NCI-H526 treated with DMSO at 0.1 percent for 48 hours (cell line): ENCODE measurements at regions not wholly inside any gene's neighbourhood (a gene's known extent, or its start where the extent isn't known, plus 50 kb on each side); places are given as distances from the start of the nearest gene placed in this dataset.
"Not testable (repeated sequence)": the region's sequence is repeated elsewhere in the genome, so short reads cannot be mapped to it uniquely, and the experiment has no call there.

Experiments used
- DNase-seq: peaks from one replicate; lab custom pipeline; 2025; lab: John Stamatoyannopoulos, UW

GRCh38 chr2:53366543-53366942 is 401.1 kb upstream of the CHAC2 start:
- DNase-seq, result no peak

- DNase-seq, result no peak
Measured at GRCh38 chr2:53362934-53363333, 404.7 kb upstream of the CHAC2 start.

- no peak for DNase-seq
Measured at GRCh38 chr2:53356291-53356905, 411.2 kb upstream of the CHAC2 start.

GRCh38 chr2:53353135-53354114 is 414.2 kb upstream of the CHAC2 start:
- DNase-seq, result no peak

GRCh38 chr2:53347269-53347668 is 420.3 kb upstream of the CHAC2 start:
- no peak for DNase-seq

- DNase-seq, result no peak
Measured at GRCh38 chr2:53342248-53342647, 425.4 kb upstream of the CHAC2 start.

- DNase-seq, result no peak
Measured at GRCh38 chr2:53334610-53335009, 433.0 kb upstream of the CHAC2 start.

GRCh38 chr2:53331667-53332066 is 435.9 kb upstream of the CHAC2 start:
- DNase-seq, result no peak

GRCh38 chr2:53317861-53318260 is 449.7 kb upstream of the CHAC2 start:
- no peak for DNase-seq

GRCh38 chr2:53315149-53315548 is 452.5 kb upstream of the CHAC2 start:
- DNase-seq, result no peak

GRCh38 chr2:53314718-53315117 is 452.9 kb upstream of the CHAC2 start:
- no peak for DNase-seq

- not testable (repeated sequence) for DNase-seq
Measured at GRCh38 chr2:53313644-53314043, 454.0 kb upstream of the CHAC2 start.

- DNase-seq, result no peak
Measured at GRCh38 chr2:53312721-53313120, 454.9 kb upstream of the CHAC2 start.

- no peak for DNase-seq
Measured at GRCh38 chr2:53312181-53312580, 455.4 kb upstream of the CHAC2 start.

GRCh38 chr2:53303012-53303578 is 464.5 kb upstream of the CHAC2 start:
- DNase-seq, result no peak

GRCh38 chr2:53302455-53302854 is 465.1 kb upstream of the CHAC2 start:
- DNase-seq, result no peak

- DNase-seq, result no peak
Measured at GRCh38 chr2:53289309-53290006, 478.1 kb upstream of the CHAC2 start.

GRCh38 chr2:53286345-53286744 is 481.3 kb upstream of the CHAC2 start:
- no peak for DNase-seq

- DNase-seq, result no peak
Measured at GRCh38 chr2:53275743-53276142, 491.9 kb upstream of the CHAC2 start.

- DNase-seq, result no peak
Measured at GRCh38 chr2:53268626-53269025, 499.0 kb upstream of the CHAC2 start.

GRCh38 chr2:53268086-53268485 is 499.5 kb upstream of the CHAC2 start:
- no peak for DNase-seq

- DNase-seq, result no peak
Measured at GRCh38 chr2:53265544-53266299, 501.9 kb upstream of the CHAC2 start.
